ENCODE measurements at regions not wholly inside any gene's neighbourhood (a gene's known extent, or its start where the extent isn't known, plus 50 kb on each side); places are given as distances from the start of the nearest gene placed in this dataset.

GRCh38 chr5:167412556-167412955, 878.9 kb upstream of the WWC1 start:
- POLR2A ChIA-PET = no interaction called here
- H3K36me3 ChIP-seq (replicated peaks in 1 of 2; ENCODE audit: control extremely low read depth in 1 of 2, control insufficient read depth in 1 of 2, extremely low read depth in 1 of 2, insufficient read depth in 2 of 2, low read length in 1 of 2) = no peaks in the 10 kb centered on the region
- no peaks in the 10 kb centered on the region for H3K9me3 ChIP-seq (ENCODE audit: control extremely low read depth in 1 of 3, control insufficient read depth in 2 of 3, insufficient read depth in 1 of 3, low read length in 2 of 3)
- no peak overlapping the region for H3K4me3 Mint-ChIP-seq
- H3K27ac Mint-ChIP-seq = no peak overlapping the region
- no peaks in the 10 kb centered on the region for H3K27me3 ChIP-seq (replicated peaks in 1 of 4; ENCODE audit: control extremely low read depth in 1 of 4, control insufficient read depth in 3 of 4, insufficient read depth in 4 of 4, low read length in 3 of 4)
- ATAC-seq (ENCODE audit: low read depth) (no peak), DNase-seq (no peak)
- H3K9me3 Mint-ChIP-seq (ENCODE audit: insufficient read depth) = peaks cover 4% of the 10 kb centered on the region
- no peak overlapping the region for H3K9ac ChIP-seq (ENCODE audit: low read length)
- H2AFZ ChIP-seq (ENCODE audit: insufficient read depth, low read depth, low read length, poor library complexity, severe bottlenecking) = no peak overlapping the region
- H4K20me1 ChIP-seq (ENCODE audit: control insufficient read depth, insufficient read depth, low read length, poor library complexity, severe bottlenecking) = no peaks in the 10 kb centered on the region
- intact Hi-C loops (cut with micrococcal nuclease) = no loop called here
- H3K27me3 Mint-ChIP-seq = no peaks in the 10 kb centered on the region
- no peak overlapping the region for H3K4me3 ChIP-seq (ENCODE audit: control extremely low read depth in 1 of 5, extremely low read depth in 1 of 5, insufficient read depth in 1 of 5, low read depth in 2 of 5, low read length in 4 of 5)
- H3K79me2 ChIP-seq (ENCODE audit: control insufficient read depth, insufficient read depth, low read length) = no peaks in the 10 kb centered on the region
- no peaks in the 10 kb centered on the region for H3K4me1 Mint-ChIP-seq
- no CpG with 5 or more reads among the region's 1 CpG for WGBS (ENCODE audit: insufficient coverage)
- H3K4me1 ChIP-seq (ENCODE audit: control insufficient read depth in 2 of 2, insufficient read depth in 2 of 2, low read length in 2 of 2) = no peaks in the 10 kb centered on the region
- no peak overlapping the region for H3K4me2 ChIP-seq (replicated peaks; ENCODE audit: low read depth, low read length, poor library complexity, severe bottlenecking)
- no peak overlapping the region for H3K27ac ChIP-seq (ENCODE audit: low read length in 2 of 2)
- TF ChIP-seq EZH2 (IDR thresholded peaks at IDR 0.05; ENCODE audit: borderline replicate concordance, insufficient read depth, low read depth, low read length, poor library complexity, severe bottlenecking) = no peak
- no peak for TF ChIP-seq CTCF (IDR thresholded peaks at IDR 0.05)
- CTCF ChIA-PET = no interaction called here

- intact Hi-C loops (cut with micrococcal nuclease) = no loop called here
- Mint-ChIP-seq H3K4me3 (no peak overlapping the region), H3K27me3 (no peaks in the 10 kb centered on the region), H3K9me3 (ENCODE audit: insufficient read depth) (peaks cover 4% of the 10 kb centered on the region), H3K4me1 (no peaks in the 10 kb centered on the region), H3K27ac (no peak overlapping the region)
- no peaks in the 10 kb centered on the region for H3K79me2 ChIP-seq (ENCODE audit: control insufficient read depth, insufficient read depth, low read length)
- no peak overlapping the region for H3K4me2 ChIP-seq (replicated peaks; ENCODE audit: low read depth, low read length, poor library complexity, severe bottlenecking)
- DNase-seq (no peak), ATAC-seq (ENCODE audit: low read depth) (no peak)
- H3K9ac ChIP-seq (ENCODE audit: low read length) = no peak overlapping the region
- H4K20me1 ChIP-seq (ENCODE audit: control insufficient read depth, insufficient read depth, low read length, poor library complexity, severe bottlenecking) = no peaks in the 10 kb centered on the region
- CTCF ChIA-PET = no interaction called here
- H3K36me3 ChIP-seq (replicated peaks in 1 of 2; ENCODE audit: control extremely low read depth in 1 of 2, control insufficient read depth in 1 of 2, extremely low read depth in 1 of 2, insufficient read depth in 2 of 2, low read length in 1 of 2) = no peaks in the 10 kb centered on the region
- no peak for TF ChIP-seq CTCF (IDR thresholded peaks at IDR 0.05)
- no peak for TF ChIP-seq EZH2 (IDR thresholded peaks at IDR 0.05; ENCODE audit: borderline replicate concordance, insufficient read depth, low read depth, low read length, poor library complexity, severe bottlenecking)
- POLR2A ChIA-PET = no interaction called here
- no peak overlapping the region for H2AFZ ChIP-seq (ENCODE audit: insufficient read depth, low read depth, low read length, poor library complexity, severe bottlenecking)
- 78% methylated on average over 1 of the region's 5 CpGs for WGBS (ENCODE audit: insufficient coverage)
- H3K9me3 ChIP-seq (ENCODE audit: control extremely low read depth in 1 of 3, control insufficient read depth in 2 of 3, insufficient read depth in 1 of 3, low read length in 2 of 3) = no peaks in the 10 kb centered on the region
- H3K27ac ChIP-seq (ENCODE audit: low read length in 2 of 2) = no peak overlapping the region
- H3K27me3 ChIP-seq (replicated peaks in 1 of 4; ENCODE audit: control extremely low read depth in 1 of 4, control insufficient read depth in 3 of 4, insufficient read depth in 4 of 4, low read length in 3 of 4) = no peaks in the 10 kb centered on the region
- H3K4me3 ChIP-seq (ENCODE audit: control extremely low read depth in 1 of 5, extremely low read depth in 1 of 5, insufficient read depth in 1 of 5, low read depth in 2 of 5, low read length in 4 of 5) = no peak overlapping the region
- H3K4me1 ChIP-seq (ENCODE audit: control insufficient read depth in 2 of 2, insufficient read depth in 2 of 2, low read length in 2 of 2) = no peaks in the 10 kb centered on the region
Measured at GRCh38 chr5:167413506-167413905, 877.9 kb upstream of the WWC1 start.
